NCI-H510A treated with DMSO at 0.1 percent for 48 hours (cell line): ENCODE measurements at regions not wholly inside any gene's neighbourhood (a gene's known extent, or its start where the extent isn't known, plus 50 kb on each side); places are given as distances from the start of the nearest gene placed in this dataset.
"Not testable (repeated sequence)": the region's sequence is repeated elsewhere in the genome, so short reads cannot be mapped to it uniquely, and the experiment has no call there.

Source experiments
- DNase-seq: peaks from one replicate; lab custom pipeline; 2025; lab: John Stamatoyannopoulos, UW

- no peak for DNase-seq
These were observed 228.9 kb downstream of the ADCYAP1 start for GRCh38 chr18:1133541-1133940.

GRCh38 chr18:1147730-1148129 is 243.1 kb downstream of the ADCYAP1 start:
- DNase-seq, result no peak

GRCh38 chr18:1149709-1150108 is 245.0 kb downstream of the ADCYAP1 start:
- no peak for DNase-seq

- no peak for DNase-seq
These were observed 245.7 kb downstream of the ADCYAP1 start for GRCh38 chr18:1150344-1150743.

GRCh38 chr18:1152958-1153357 is 248.3 kb downstream of the ADCYAP1 start:
- DNase-seq, result not testable (repeated sequence)

- no peak for DNase-seq
These were observed 268.9 kb downstream of the ADCYAP1 start for GRCh38 chr18:1173593-1173992.

GRCh38 chr18:1177232-1177631 is 272.6 kb downstream of the ADCYAP1 start:
- DNase-seq, result no peak

GRCh38 chr18:1191341-1191740 is 286.7 kb downstream of the ADCYAP1 start:
- no peak for DNase-seq

GRCh38 chr18:1213126-1213525 is 308.5 kb downstream of the ADCYAP1 start:
- no peak for DNase-seq

GRCh38 chr18:1222880-1223279 is 318.2 kb downstream of the ADCYAP1 start:
- no peak for DNase-seq

- DNase-seq, result no peak
These were observed 322.4 kb downstream of the ADCYAP1 start for GRCh38 chr18:1227025-1227424.

- DNase-seq, result no peak
These were observed 325.0 kb downstream of the ADCYAP1 start for GRCh38 chr18:1229634-1230033.

GRCh38 chr18:1232867-1233266 is 328.2 kb downstream of the ADCYAP1 start:
- DNase-seq, result no peak

GRCh38 chr18:1240701-1241100 is 336.0 kb downstream of the ADCYAP1 start:
- no peak for DNase-seq

- DNase-seq, result no peak
These were observed 339.9 kb downstream of the ADCYAP1 start for GRCh38 chr18:1244397-1245122.

GRCh38 chr18:1246827-1247226 is 342.2 kb downstream of the ADCYAP1 start:
- DNase-seq, result no peak

- DNase-seq, result no peak
These were observed 347.9 kb downstream of the ADCYAP1 start for GRCh38 chr18:1252534-1252933.

- DNase-seq, result no peak
These were observed 348.3 kb downstream of the ADCYAP1 start for GRCh38 chr18:1252936-1253335.

GRCh38 chr18:1253827-1254226 is 349.2 kb downstream of the ADCYAP1 start:
- no peak for DNase-seq

- DNase-seq, result no peak
These were observed 356.4 kb downstream of the ADCYAP1 start for GRCh38 chr18:1261054-1261453.

- no peak for DNase-seq
These were observed 362.4 kb downstream of the ADCYAP1 start for GRCh38 chr18:1267021-1267420.

- DNase-seq, result no peak
These were observed 365.4 kb downstream of the ADCYAP1 start for GRCh38 chr18:1270081-1270480.

- DNase-seq, result no peak
These were observed 368.8 kb downstream of the ADCYAP1 start for GRCh38 chr18:1273469-1273868.

- DNase-seq, result peak; percentile 15
These were observed 387.5 kb downstream of the ADCYAP1 start for GRCh38 chr18:1292167-1292566.
